ENCODE measurements at regions not wholly inside any gene's neighbourhood (a gene's known extent, or its start where the extent isn't known, plus 50 kb on each side); places are given as distances from the start of the nearest gene placed in this dataset.

GRCh38 chr1:58396150-58396549, 150.4 kb downstream of the OMA1 start:
- DNase-seq (ENCODE audit: low spot score) (no peak), ATAC-seq (ENCODE audit: insufficient number of reproducible peaks, low FRiP score, low read depth) (no peak)
- no peaks in the 10 kb centered on the region for H3K9me3 ChIP-seq
- TF ChIP-seq, protein P1, sequence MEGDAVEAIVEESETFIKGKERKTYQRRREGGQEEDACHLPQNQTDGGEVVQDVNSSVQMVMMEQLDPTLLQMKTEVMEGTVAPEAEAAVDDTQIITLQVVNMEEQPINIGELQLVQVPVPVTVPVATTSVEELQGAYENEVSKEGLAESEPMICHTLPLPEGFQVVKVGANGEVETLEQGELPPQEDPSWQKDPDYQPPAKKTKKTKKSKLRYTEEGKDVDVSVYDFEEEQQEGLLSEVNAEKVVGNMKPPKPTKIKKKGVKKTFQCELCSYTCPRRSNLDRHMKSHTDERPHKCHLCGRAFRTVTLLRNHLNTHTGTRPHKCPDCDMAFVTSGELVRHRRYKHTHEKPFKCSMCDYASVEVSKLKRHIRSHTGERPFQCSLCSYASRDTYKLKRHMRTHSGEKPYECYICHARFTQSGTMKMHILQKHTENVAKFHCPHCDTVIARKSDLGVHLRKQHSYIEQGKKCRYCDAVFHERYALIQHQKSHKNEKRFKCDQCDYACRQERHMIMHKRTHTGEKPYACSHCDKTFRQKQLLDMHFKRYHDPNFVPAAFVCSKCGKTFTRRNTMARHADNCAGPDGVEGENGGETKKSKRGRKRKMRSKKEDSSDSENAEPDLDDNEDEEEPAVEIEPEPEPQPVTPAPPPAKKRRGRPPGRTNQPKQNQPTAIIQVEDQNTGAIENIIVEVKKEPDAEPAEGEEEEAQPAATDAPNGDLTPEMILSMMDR (IDR thresholded peaks at IDR 0.05), result no peak
- H3K4me3 ChIP-seq, result no peak overlapping the region
- no peaks in the 10 kb centered on the region for H3K36me3 ChIP-seq
- no peak overlapping the region for H3K27ac ChIP-seq
- no peaks in the 10 kb centered on the region for H3K27me3 ChIP-seq (replicated peaks; ENCODE audit: insufficient read depth)
- peaks cover 0 to 5% of the 10 kb centered on the region in 2 donors for H3K4me1 ChIP-seq (ENCODE audit: control insufficient read depth in 1 of 2, low read depth in 2 of 2)

GRCh38 chr1:58395355-58395754, 151.2 kb downstream of the OMA1 start:
- DNase-seq (ENCODE audit: low spot score) (no peak), ATAC-seq (ENCODE audit: insufficient number of reproducible peaks, low FRiP score, low read depth) (no peak)
- no peak overlapping the region for H3K27ac ChIP-seq
- no peaks in the 10 kb centered on the region for H3K9me3 ChIP-seq
- H3K4me3 ChIP-seq, result no peak overlapping the region
- H3K27me3 ChIP-seq (replicated peaks; ENCODE audit: insufficient read depth), result no peaks in the 10 kb centered on the region
- TF ChIP-seq, protein P1 (IDR thresholded peaks at IDR 0.05), result no peak
- no peaks in the 10 kb centered on the region for H3K36me3 ChIP-seq
- H3K4me1 ChIP-seq (ENCODE audit: control insufficient read depth in 1 of 2, low read depth in 2 of 2), result peaks cover 0 to 5% of the 10 kb centered on the region in 2 donors

DNA sequence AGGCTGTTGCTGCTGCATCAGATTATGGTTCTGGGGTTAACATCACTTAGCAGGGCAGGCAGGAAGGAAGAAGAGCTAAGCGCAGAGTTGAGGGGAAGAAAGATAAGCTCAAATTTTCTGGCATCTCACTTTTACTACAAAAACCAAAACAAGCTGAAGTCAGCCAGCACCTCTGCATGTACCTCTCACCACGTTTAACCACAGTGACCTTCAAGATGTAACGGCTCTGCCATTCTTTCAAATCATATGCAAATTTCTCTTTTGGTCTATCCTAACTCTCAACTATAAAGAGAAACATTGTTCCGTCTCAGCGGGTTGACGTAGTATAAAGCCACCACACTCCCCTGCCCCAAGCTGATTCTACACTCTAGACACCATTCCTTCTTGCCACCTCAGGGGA, 154.4 kb downstream of the OMA1 start:
- TF ChIP-seq, protein P1 (IDR thresholded peaks at IDR 0.05), result no peak
- H3K36me3 ChIP-seq, result no peaks in the 10 kb centered on the region
- DNase-seq (ENCODE audit: low spot score), result no peak
- H3K4me1 ChIP-seq (ENCODE audit: control insufficient read depth in 1 of 2, low read depth in 2 of 2), result peaks cover 0 to 5% of the 10 kb centered on the region in 2 donors
- no peak for ATAC-seq (ENCODE audit: insufficient number of reproducible peaks, low FRiP score, low read depth)
- H3K9me3 ChIP-seq, result no peaks in the 10 kb centered on the region
- H3K27me3 ChIP-seq (replicated peaks; ENCODE audit: insufficient read depth), result no peaks in the 10 kb centered on the region
- no peak overlapping the region for H3K4me3 ChIP-seq
- no peak overlapping the region for H3K27ac ChIP-seq

GRCh38 chr1:58391514-58391913, 155.0 kb downstream of the OMA1 start:
- TF ChIP-seq, protein P1 (IDR thresholded peaks at IDR 0.05), result no peak
- ATAC-seq (ENCODE audit: insufficient number of reproducible peaks, low FRiP score, low read depth) (no peak), DNase-seq (ENCODE audit: low spot score) (no peak)
- no peak overlapping the region for H3K27ac ChIP-seq
- H3K36me3 ChIP-seq, result no peaks in the 10 kb centered on the region
- peaks cover 0 to 5% of the 10 kb centered on the region in 2 donors for H3K4me1 ChIP-seq (ENCODE audit: control insufficient read depth in 1 of 2, low read depth in 2 of 2)
- no peaks in the 10 kb centered on the region for H3K9me3 ChIP-seq
- H3K4me3 ChIP-seq, result no peak overlapping the region
- H3K27me3 ChIP-seq (replicated peaks; ENCODE audit: insufficient read depth), result no peaks in the 10 kb centered on the region

DNA sequence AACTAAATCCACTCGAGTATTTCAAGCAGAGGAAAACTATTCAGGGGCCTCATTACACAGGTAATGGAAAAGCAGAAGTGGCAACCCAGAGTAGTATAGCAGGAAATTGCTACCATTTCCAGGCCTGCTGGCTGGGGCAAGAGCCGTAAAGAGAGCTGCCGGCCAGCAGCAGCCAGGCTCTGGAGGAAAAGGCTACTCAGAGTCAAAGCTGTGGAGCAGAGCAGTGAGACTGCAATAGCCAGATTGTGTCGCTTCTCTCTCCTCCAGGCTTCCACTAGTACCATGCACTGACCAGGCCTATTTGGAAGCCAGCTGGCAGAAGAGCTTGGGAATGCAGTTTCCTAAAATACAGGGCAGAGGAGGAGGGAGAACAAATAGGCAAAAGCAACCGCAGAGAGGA, 155.5 kb downstream of the OMA1 start:
- no peak overlapping the region for H3K27ac ChIP-seq
- no peak for ATAC-seq (ENCODE audit: insufficient number of reproducible peaks, low FRiP score, low read depth)
- H3K4me3 ChIP-seq, result no peak overlapping the region
- TF ChIP-seq, protein P1 (IDR thresholded peaks at IDR 0.05), result no peak
- H3K4me1 ChIP-seq (ENCODE audit: control insufficient read depth in 1 of 2, low read depth in 2 of 2), result peaks cover 0 to 5% of the 10 kb centered on the region in 2 donors
- no peaks in the 10 kb centered on the region for H3K27me3 ChIP-seq (replicated peaks; ENCODE audit: insufficient read depth)
- H3K36me3 ChIP-seq, result no peaks in the 10 kb centered on the region
- no peaks in the 10 kb centered on the region for H3K9me3 ChIP-seq
- DNase-seq (ENCODE audit: low spot score), result no peak

Measured in thoracic aorta (tissue), 2 donors.